BE2C (cell line): ENCODE measurements at regions not wholly inside any gene's neighbourhood (a gene's known extent, or its start where the extent isn't known, plus 50 kb on each side); places are given as distances from the start of the nearest gene placed in this dataset.
"Not testable (repeated sequence)": the region's sequence is repeated elsewhere in the genome, so short reads cannot be mapped to it uniquely, and the experiment has no call there.

Source experiments
- DNase-seq: peaks from one replicate; pipeline ENCODE4 v3.0.0-alpha.2; 2020
- H3K27me3 ChIP-seq: fragments of 250-450 bp; sonication (Bioruptor Pico); 2 replicates; pipeline ENCODE4 v1.5.1; 2020; ENCODE audit warnings: mild to moderate bottlenecking
- H3K36me3 ChIP-seq: fragments of 250-450 bp; sonication (Bioruptor Pico); 2 replicates; pipeline ENCODE4 v1.5.1; 2020; ENCODE audit warnings: mild to moderate bottlenecking
- H3K4me1 ChIP-seq: fragments of 250-450 bp; sonication (Bioruptor Pico); 2 replicates; pipeline ENCODE4 v1.5.1; 2020
- H3K4me3 ChIP-seq: 2 replicates; pipeline ENCODE4 v1.5.1; 2011; ENCODE audit warnings: low read depth, low read length
- H3K9me3 ChIP-seq: fragments of 250-450 bp; sonication (Bioruptor Pico); 2 replicates; pipeline ENCODE4 v1.5.1; 2020
- TF ChIP-seq, protein P1 (sequence below): IDR thresholded peaks from 2 replicates; pipeline ENCODE4 v1.5.1; 2012; ENCODE audit warnings: mild to moderate bottlenecking, low read depth, low read length

DNA sequence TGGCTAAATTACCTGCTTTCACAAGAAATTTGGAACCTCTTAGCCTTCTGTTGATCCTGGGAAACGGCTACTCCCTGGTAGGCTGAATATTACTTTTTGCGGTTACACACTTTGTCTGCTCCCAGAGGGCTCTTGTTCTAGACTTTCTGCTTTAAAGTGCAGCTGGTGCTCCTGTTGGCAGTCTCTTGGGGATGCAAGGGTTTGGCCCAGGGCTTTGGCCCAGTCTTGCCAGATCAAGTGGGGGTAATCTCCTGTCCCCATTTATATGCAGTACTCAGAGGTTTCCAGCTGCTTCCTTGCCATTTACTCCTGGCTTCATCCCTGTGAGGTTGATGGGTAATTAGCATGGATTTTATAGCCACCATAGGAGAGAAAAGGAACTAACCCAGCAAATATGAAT is 558.2 kb upstream of the MIS18BP1 start:
- H3K4me1 ChIP-seq, result no peaks in the 10 kb centered on the region; the same call in 1 of the 2 replicates
- no peaks in the 10 kb centered on the region for H3K9me3 ChIP-seq
- H3K27me3 ChIP-seq, result no peaks in the 10 kb centered on the region
- no peaks in the 10 kb centered on the region for H3K36me3 ChIP-seq
- TF ChIP-seq, protein P1, sequence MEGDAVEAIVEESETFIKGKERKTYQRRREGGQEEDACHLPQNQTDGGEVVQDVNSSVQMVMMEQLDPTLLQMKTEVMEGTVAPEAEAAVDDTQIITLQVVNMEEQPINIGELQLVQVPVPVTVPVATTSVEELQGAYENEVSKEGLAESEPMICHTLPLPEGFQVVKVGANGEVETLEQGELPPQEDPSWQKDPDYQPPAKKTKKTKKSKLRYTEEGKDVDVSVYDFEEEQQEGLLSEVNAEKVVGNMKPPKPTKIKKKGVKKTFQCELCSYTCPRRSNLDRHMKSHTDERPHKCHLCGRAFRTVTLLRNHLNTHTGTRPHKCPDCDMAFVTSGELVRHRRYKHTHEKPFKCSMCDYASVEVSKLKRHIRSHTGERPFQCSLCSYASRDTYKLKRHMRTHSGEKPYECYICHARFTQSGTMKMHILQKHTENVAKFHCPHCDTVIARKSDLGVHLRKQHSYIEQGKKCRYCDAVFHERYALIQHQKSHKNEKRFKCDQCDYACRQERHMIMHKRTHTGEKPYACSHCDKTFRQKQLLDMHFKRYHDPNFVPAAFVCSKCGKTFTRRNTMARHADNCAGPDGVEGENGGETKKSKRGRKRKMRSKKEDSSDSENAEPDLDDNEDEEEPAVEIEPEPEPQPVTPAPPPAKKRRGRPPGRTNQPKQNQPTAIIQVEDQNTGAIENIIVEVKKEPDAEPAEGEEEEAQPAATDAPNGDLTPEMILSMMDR, result no peak
- no peak overlapping the region for H3K4me3 ChIP-seq
- no peak for DNase-seq

DNA sequence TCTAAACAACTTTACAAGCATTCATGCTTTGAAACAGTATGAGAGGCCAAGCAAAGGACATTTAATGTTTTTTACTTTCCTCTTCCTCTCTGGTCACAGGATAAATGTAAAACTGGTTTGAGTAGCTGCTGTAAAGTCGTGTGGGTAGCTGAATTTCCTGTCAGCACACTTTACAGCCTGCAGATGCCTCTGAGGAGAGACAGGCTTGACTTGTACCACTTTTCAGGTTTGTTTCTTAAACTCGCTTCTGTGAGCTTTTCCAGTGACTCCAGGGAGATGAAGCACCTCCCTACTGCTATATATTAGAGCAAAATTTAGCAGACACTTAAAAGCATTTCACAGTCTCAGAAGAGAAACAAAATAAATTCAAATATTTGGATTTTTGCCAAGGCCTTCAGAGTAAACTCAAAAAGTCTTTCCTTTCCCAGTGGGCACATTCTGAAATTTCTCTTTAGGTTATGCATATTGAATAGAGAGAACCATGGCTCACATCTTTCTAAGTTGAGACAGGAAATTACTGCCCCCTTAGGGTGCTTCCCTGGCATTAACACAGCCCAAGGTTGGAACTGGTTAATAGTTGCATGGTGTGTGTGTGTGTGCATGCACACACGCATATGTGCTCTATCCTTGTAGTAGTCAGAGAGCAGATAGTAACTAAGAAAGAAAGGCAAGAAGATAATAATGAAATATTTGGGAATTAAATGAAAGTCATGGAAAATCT is 557.3 kb upstream of the MIS18BP1 start:
- H3K36me3 ChIP-seq, result no peaks in the 10 kb centered on the region
- H3K27me3 ChIP-seq, result no peaks in the 10 kb centered on the region
- no peaks in the 10 kb centered on the region for H3K9me3 ChIP-seq
- DNase-seq, result no peak
- no peak overlapping the region for H3K4me3 ChIP-seq
- TF ChIP-seq, protein P1, result peak; percentile 42
- no peaks in the 10 kb centered on the region; the same call in 1 of the 2 replicates for H3K4me1 ChIP-seq

DNA sequence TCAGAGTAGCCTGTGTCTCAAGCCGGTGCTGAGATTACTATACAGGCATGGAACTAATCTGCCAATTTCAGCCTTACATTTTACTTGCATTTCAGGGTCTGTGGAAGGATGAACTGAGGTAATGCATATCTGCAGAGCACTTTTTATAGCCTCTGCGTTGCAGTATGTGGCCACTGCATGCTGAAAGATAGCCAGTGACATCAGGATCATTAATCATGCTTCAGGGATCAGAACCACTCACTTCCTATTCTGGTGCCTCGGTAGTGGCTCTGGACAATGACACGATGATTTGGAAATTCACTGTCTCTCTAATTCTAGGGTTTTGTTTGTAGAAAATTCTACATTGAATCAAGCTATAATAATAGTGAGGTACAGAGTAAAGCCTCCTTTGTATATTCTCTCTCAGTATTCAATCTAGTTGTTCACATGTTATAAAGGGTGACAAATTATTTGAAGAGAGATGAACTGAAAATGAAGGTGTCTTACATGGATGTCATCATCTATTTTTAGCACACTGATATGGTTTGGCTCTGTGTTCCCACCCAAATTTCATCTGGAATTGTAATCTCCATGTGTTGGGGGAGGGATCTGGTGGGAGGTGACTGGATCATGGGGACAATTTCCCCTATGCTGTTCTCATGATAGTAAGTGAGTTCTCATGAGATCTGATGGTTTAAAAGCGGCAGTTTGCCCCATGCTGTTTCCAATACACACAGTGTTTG is 554.3 kb upstream of the MIS18BP1 start:
- no peaks in the 10 kb centered on the region for H3K9me3 ChIP-seq
- no peaks in the 10 kb centered on the region; the same call in 1 of the 2 replicates for H3K4me1 ChIP-seq
- peak; percentile 30 for DNase-seq
- no peaks in the 10 kb centered on the region for H3K36me3 ChIP-seq
- no peak overlapping the region; the same call in 1 of the 2 replicates for H3K4me3 ChIP-seq
- no peaks in the 10 kb centered on the region for H3K27me3 ChIP-seq
- TF ChIP-seq, protein P1, result no peak

DNA sequence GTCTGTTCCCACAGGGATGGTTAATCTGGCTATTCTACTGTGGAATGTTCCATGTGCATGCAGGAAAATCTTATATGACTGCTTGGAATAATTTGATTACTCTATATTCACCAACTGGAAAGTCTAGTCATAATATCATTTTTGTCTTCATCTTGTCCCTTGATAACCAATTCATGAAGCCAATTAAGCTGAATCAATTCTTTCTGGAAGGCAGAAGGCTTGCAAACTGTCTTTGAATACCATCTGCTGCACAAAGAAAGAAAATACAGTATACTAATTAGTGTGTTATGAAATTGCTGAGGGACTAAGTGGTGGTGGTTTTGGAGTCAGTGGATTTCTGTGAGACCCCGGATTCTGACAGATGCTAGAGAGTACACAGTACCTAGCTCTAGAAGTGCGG is 546.5 kb upstream of the MIS18BP1 start:
- H3K4me3 ChIP-seq, result no peak overlapping the region
- no peak for DNase-seq

DNA sequence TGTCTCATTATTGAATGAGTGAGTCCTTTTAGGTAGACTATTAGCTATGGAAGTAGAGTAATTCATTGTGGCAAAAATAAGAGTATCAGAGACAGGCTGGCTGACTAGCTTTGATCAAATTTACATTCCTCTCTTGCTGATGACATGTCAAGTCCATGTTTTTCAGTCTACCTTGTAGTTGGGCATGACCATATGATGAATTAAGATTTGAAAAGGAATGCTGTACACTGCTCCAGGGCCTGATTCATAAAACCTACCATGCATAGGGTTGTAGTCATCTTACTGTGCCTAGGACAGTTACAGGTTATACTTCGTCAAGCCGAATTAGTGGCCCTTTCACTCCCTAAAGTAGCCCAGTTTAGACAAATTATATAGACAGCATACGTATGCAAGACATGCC is 545.7 kb upstream of the MIS18BP1 start:
- TF ChIP-seq, protein P1, result no peak
- Histone ChIP-seq H3K4me1 (no peaks in the 10 kb centered on the region; the same call in 1 of the 2 replicates), H3K9me3 (no peaks in the 10 kb centered on the region), H3K27me3 (no peaks in the 10 kb centered on the region), H3K4me3 (no peak overlapping the region), H3K36me3 (no peaks in the 10 kb centered on the region)
- DNase-seq, result no peak

More for the DNA sequence above, 546.5 kb upstream of the MIS18BP1 start:
- H3K36me3 ChIP-seq, result no peaks in the 10 kb centered on the region
- no peaks in the 10 kb centered on the region; the same call in 1 of the 2 replicates for H3K4me1 ChIP-seq
- TF ChIP-seq, protein P1, result no peak
- no peaks in the 10 kb centered on the region for H3K27me3 ChIP-seq
- no peaks in the 10 kb centered on the region for H3K9me3 ChIP-seq

DNA sequence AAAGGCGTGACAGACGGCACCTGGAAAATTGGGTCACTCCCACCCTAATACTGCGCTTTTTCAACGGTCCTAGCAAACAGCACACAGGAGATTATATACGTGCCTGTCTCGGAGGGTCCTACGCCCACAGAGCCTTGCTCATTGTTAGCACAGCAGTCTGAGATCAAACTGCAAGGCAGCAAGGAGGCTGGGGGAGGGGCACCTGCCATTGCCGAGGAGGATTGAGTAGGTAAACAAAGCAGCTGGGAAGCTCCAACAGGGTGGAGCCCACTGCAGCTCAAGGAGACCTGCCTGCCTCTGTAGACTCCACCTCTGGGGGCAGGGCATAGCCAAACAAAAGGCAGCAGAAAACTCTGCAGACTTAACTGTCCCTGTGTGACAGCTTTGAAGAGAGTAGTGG is 543.0 kb upstream of the MIS18BP1 start:
- DNase-seq, H3K36me3 ChIP-seq, H3K4me1 ChIP-seq, H3K4me3 ChIP-seq, H3K27me3 ChIP-seq, H3K9me3 ChIP-seq: not testable (repeated sequence)
